ENCODE measurements at regions not wholly inside any gene's neighbourhood (a gene's known extent, or its start where the extent isn't known, plus 50 kb on each side); places are given as distances from the start of the nearest gene placed in this dataset.

DNA sequence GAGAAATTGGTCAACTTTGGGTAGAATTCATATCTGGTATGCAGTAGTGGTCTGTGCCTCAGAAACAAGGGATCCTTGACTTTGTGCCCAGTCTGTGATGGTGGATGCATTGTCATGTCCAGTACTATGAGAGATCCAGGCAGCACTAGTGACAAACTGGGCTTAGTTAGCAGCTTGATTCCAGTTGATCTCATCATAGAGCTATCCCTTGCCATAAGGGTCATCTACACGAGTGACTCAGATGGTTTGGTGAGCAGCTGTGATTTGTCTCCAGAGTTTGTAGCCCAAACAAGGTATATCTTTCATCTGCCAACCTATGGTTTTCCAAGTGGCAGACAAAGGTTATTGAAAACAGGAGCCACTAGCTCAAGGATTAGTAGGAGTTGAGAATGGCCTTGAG is 298.8 kb downstream of the GBA3 start:
- no peak for DNase-seq (ENCODE audit: low read depth)
- TF ChIP-seq, protein P1, sequence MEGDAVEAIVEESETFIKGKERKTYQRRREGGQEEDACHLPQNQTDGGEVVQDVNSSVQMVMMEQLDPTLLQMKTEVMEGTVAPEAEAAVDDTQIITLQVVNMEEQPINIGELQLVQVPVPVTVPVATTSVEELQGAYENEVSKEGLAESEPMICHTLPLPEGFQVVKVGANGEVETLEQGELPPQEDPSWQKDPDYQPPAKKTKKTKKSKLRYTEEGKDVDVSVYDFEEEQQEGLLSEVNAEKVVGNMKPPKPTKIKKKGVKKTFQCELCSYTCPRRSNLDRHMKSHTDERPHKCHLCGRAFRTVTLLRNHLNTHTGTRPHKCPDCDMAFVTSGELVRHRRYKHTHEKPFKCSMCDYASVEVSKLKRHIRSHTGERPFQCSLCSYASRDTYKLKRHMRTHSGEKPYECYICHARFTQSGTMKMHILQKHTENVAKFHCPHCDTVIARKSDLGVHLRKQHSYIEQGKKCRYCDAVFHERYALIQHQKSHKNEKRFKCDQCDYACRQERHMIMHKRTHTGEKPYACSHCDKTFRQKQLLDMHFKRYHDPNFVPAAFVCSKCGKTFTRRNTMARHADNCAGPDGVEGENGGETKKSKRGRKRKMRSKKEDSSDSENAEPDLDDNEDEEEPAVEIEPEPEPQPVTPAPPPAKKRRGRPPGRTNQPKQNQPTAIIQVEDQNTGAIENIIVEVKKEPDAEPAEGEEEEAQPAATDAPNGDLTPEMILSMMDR (IDR thresholded peaks at IDR 0.05; ENCODE audit: low read depth, low read length, missing control alignments) = no peak
- no peak overlapping the region for H3K4me3 ChIP-seq (ENCODE audit: low read depth, low read length)

DNA sequence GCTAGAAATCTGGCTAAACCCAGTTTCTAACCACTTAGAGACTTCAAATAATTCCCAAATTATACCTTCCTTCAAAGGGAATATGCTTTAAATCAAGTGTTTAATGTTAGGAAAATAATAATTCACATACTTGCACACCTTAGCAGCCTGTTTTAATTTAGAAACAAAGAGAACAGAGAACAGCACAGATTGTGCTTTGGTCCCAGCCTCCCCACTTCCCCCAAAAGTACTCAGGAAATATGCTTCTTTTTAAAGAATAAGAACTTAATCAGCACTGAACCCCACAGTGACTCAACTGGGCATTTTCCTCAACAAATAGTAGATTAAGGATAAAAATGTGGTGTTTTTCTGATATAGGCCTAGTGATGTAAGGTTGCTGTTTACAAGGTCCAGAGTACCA is 295.8 kb downstream of the GBA3 start:
- no peak overlapping the region for H3K4me3 ChIP-seq (ENCODE audit: low read depth, low read length)
- DNase-seq (ENCODE audit: low read depth) = no peak

DNA sequence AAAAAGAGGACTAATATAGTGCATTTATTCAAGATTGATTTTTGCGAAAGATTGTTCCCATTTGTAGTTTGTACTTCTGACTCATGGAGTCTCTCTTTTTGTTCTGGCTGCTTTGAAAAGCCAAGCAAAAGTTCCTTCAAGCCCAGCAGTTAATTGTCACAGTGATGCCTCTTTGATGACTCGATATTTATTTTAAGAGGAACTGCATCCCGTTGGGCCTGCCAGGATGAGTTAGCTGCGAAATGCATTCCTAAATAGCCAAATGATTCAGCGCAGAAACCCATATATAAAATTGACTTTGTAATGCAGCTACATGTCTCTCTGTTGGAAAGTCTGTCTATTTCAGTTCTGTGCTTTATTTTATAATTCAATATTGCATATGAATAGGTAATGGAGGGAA is 295.1 kb downstream of the GBA3 start:
- TF ChIP-seq, protein P1 (IDR thresholded peaks at IDR 0.05; ENCODE audit: low read depth, low read length, missing control alignments) = no peak
- no peak overlapping the region for H3K4me3 ChIP-seq (ENCODE audit: low read depth, low read length)
- no peak for DNase-seq (ENCODE audit: low read depth)

More for the DNA sequence above, 295.8 kb downstream of the GBA3 start:
- TF ChIP-seq, protein P1 (IDR thresholded peaks at IDR 0.05; ENCODE audit: low read depth, low read length, missing control alignments) = no peak

DNA sequence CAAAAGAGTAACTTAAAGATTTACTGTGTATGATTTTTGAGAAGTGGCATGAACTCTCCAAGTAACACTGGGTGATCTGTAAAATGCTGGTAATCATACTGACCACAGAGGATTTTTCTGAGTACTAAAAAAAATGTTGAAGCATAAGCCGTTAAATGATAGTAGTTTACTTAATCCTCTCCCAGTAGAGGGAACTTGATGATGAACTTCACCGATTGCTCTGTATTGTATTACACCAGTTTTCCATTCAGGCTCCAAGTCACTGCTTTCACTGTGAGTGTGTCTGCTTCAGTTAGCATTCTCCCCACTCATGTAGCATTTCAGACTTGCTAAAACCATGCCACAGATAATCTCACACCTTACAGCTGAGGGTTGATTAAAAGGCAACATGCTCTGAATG is 294.1 kb downstream of the GBA3 start:
- TF ChIP-seq, protein P1 (IDR thresholded peaks at IDR 0.05; ENCODE audit: low read depth, low read length, missing control alignments) = no peak
- no peak for DNase-seq (ENCODE audit: low read depth)

DNA sequence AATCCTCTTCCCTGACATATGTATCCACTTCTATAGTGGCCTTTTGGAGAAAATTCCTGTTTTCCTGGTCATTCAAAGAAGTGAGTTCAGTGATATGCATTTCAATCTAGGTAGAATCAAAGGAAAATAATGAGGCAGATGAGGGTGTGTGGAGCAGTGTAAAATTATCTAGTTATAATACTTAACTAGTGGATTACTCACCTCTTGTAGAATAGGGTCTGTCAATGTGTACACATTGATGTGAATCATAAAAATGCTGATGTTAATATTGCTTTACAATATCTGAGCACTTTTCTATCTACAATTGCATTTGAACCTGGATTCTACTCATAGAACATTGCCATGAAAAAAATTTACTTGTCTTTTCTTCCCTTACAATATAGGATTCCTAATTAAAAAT is 293.5 kb downstream of the GBA3 start:
- DNase-seq (ENCODE audit: low read depth) = no peak
- TF ChIP-seq, protein P1 (IDR thresholded peaks at IDR 0.05; ENCODE audit: low read depth, low read length, missing control alignments) = no peak
- no peak overlapping the region for H3K4me3 ChIP-seq (ENCODE audit: low read depth, low read length)

More for the DNA sequence above, 294.1 kb downstream of the GBA3 start:
- no peak overlapping the region for H3K4me3 ChIP-seq (ENCODE audit: low read depth, low read length)

DNA sequence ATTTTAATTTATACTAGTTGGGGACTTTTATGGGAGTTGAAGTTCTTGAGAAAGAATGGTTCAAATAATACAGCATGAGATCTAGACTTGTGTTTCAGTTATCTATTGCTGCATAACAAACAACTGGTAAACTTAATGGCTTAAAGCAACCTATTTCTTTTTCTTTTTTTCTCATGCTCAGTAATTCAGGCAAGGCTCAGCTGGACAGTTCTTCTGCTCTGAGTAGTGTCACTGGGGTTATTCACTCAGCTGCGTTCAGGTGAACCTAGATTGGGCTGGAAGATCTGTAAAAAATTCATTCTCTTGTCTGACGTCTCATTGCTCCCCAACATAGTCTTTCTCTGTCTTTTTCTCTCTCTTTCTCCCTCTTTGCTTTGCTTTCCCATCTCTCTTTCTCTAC is 291.7 kb downstream of the GBA3 start:
- TF ChIP-seq, protein P1 (IDR thresholded peaks at IDR 0.05; ENCODE audit: low read depth, low read length, missing control alignments) = no peak
- no peak for DNase-seq (ENCODE audit: low read depth)
- no peak overlapping the region for H3K4me3 ChIP-seq (ENCODE audit: low read depth, low read length)

DNA sequence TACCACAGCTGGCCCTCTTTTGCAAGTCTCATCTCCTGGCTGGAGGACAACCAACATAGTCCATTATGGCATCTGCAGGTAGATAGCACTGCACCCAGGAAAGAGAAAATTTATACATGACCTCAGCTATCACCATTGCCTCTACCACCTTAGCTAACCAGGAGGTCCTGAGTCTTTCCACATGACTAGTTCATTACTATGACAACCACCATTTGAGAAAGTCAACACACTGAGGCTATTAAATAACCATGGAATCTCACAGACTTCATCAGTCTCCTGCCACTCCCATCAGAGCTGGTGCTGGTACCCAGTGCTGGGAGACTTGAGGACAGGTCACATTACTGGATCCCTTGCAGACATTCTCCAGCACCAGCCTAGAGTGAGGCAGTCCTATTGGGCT is 285.9 kb downstream of the GBA3 start:
- no peak overlapping the region for H3K4me3 ChIP-seq (ENCODE audit: low read depth, low read length)
- no peak for DNase-seq (ENCODE audit: low read depth)
- TF ChIP-seq, protein P1 (IDR thresholded peaks at IDR 0.05; ENCODE audit: low read depth, low read length, missing control alignments) = no peak
